Activated CD8-positive, alpha-beta memory T cell treated with anti-CD3 and anti-CD28 coated beads for 36 hours (primary cell): ENCODE measurements at regions not wholly inside any gene's neighbourhood (a gene's known extent, or its start where the extent isn't known, plus 50 kb on each side); places are given as distances from the start of the nearest gene placed in this dataset.

Source experiments
- CTCF ChIA-PET: fragments of 350-600 bp; sonication (Branson Sonifier 250); formaldehyde crosslinking; loops from one replicate; lab custom pipeline; 2021; ENCODE audit warnings: antibody characterized with exemption; lab: Charles Lee
- POLR2A ChIA-PET: fragments of 350-600 bp; sonication (Branson Sonifier 250); formaldehyde crosslinking; loops from one replicate; lab custom pipeline; 2021; ENCODE audit warnings: antibody characterized with exemption; lab: Charles Lee

DNA sequence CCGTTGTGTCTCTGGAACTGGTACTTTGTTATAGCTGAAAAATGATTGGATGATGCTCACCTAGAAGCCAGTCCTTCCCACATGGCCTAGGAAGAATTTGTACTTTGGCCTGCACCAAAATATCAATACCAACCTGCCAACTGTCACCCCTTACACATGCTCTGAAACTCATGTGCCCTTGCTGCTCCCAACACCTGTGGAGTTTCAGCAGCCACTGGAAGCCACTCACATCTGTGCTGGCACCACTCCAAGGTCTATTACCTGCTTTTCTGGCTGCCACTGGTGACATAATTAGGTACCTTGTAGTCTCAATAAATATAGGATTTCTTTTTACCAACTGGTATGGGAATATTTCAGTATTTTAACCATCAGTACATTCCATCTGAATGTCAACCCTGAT is 363.6 kb downstream of the SH3GL2 start:
- ChIA-PET CTCF (no interaction called here), POLR2A (no interaction called here)

GRCh38 chr9:17955409-17955808 is 376.5 kb downstream of the SH3GL2 start:
- CTCF ChIA-PET, result no interaction called here
- POLR2A ChIA-PET, result no interaction called here

GRCh38 chr9:17958363-17958762 is 379.5 kb downstream of the SH3GL2 start:
- ChIA-PET CTCF (no interaction called here), POLR2A (no interaction called here)

GRCh38 chr9:17962747-17963146 is 383.9 kb downstream of the SH3GL2 start:
- POLR2A ChIA-PET, result no interaction called here
- CTCF ChIA-PET, result no interaction called here

DNA sequence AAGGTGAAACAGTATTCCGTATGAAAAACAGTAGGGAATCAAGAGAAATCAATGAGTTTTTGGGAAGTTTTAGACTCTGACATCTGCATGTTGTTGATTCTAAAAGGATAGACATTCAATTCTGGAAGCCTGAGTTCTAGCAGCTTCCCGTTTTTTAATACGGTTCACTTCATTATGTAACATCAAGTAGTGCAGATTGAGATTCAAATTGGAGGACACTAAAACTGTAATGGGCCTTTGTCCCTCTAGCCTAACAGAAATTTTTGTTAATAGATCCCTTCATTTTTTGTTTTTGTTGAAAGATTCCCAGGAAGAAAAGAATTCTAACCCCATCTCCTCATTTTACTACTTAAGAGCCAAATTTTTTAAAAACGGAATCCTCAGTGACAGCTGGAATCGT is 384.6 kb downstream of the SH3GL2 start:
- ChIA-PET CTCF (no interaction called here), POLR2A (no interaction called here)

DNA sequence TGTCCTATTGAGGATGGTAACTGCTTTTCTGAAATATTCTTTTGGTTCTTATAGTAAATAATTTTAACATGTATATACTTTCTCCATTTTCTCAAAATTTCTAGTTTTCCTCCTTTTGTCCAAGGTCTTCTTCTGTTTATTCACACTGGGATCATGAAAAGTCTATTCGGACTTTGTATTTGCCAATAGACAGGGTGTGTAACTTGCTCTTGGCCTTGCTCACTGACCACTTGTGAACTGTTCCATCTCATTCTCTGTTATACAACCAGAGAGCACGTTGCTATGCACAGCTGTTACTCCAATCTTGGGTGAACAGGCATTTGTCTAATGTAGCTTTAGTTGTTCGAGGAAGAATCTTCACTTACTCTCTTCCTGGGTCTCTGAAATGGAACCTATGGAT is 388.9 kb downstream of the SH3GL2 start:
- ChIA-PET CTCF (no interaction called here), POLR2A (no interaction called here)

DNA sequence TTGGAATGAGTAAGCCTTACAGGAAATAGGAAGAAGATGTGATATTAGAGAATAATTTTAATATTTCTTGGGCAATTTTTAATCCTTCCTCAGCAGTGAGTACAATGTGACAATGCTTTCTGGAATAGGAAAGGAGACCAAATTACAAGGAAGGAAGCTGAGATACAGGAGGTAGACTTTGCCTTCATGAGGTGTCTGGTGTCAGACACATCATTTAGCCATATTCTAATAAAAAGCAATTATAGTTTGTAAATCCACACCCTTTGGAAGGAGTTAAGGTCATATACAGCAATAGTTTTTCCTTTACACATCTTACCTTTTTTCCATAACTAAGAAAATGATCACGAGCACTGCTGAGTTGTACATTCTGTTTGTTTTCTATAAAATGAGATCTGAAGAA is 390.4 kb downstream of the SH3GL2 start:
- ChIA-PET POLR2A (no interaction called here), CTCF (no interaction called here)

DNA sequence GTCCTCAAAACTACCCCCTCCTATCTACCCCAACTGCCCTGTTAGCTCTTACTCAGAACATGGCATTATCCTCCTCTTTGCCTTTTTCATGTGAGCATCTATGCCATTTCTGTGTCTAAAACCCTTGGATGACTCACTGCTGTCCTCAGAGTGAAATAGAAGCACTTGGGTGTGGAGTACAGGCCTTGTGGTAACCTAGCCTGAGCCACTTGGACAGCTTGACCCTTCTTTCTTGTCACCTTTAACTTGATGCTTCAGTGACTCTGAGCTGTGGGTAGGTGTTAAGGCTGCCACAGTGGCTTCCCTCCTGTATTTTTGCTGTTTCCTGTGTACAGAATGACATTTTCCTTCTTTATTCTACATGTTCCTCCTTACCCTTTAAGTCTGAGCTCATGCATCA is 391.4 kb downstream of the SH3GL2 start:
- CTCF ChIA-PET, result no interaction called here
- POLR2A ChIA-PET, result no interaction called here

DNA sequence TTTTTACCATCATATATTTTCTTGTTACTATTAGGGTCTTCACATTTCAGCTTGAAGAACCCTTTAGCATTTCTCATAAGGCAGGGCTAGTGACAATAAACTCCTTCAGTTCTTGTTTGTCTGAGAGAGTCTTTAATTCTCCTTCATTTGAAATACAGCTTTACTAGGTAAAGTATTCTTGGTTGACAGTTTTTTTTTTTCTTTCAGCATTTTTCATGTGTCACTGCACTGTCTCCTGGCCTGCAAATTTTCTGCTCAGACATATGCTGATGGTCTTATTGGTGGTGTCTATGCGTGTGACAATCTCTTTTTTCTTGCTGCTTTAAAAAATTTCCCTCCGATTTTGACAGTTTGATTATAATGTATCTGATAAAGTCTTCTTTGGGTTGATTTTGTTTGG is 399.9 kb downstream of the SH3GL2 start:
- POLR2A ChIA-PET, result no interaction called here
- CTCF ChIA-PET, result no interaction called here

- CTCF ChIA-PET, result no interaction called here
- POLR2A ChIA-PET, result no interaction called here
Measured at GRCh38 chr9:17986595-17986994, 407.7 kb downstream of the SH3GL2 start.

DNA sequence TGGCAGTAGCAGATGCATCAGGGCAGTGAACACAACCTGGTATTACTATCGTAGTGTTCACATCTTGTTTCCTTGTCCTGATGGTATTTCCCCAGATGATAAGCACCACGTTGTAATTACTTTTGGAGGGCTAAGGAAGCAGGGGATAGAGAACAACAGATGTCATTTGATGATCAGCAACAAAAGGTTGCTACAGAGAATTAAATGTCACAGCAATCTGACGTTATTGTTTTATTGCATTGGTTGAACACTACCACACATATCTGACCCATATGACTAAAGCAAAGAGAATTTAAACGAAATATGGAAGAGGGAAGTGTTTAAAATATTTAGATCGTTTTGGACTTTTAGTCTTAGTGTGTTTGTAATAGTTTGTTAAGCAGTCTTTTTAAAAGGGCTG is 408.3 kb downstream of the SH3GL2 start:
- CTCF ChIA-PET, result no interaction called here
- POLR2A ChIA-PET, result no interaction called here

DNA sequence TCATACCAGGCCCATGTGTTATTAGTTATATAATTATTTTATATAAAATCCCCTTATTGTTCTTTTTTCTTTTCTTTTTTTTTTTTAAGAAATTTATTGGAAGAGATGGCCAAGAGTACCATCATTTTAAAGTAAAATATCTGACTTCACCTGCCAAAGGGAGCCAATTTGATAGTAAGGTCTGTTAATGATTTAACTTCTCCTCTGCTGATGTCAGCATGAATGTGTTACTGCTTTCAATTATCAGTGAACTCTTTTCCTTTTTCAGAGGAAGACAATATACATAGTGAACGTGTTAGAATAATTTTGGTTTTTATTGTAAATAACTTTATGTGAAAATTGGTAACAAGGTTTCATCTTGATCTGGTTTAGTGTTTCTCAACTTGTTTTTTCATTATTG is 409.6 kb downstream of the SH3GL2 start:
- ChIA-PET POLR2A (no interaction called here), CTCF (no interaction called here)

- POLR2A ChIA-PET, result no interaction called here
- CTCF ChIA-PET, result no interaction called here
Measured at GRCh38 chr9:17990602-17991001, 411.7 kb downstream of the SH3GL2 start.

DNA sequence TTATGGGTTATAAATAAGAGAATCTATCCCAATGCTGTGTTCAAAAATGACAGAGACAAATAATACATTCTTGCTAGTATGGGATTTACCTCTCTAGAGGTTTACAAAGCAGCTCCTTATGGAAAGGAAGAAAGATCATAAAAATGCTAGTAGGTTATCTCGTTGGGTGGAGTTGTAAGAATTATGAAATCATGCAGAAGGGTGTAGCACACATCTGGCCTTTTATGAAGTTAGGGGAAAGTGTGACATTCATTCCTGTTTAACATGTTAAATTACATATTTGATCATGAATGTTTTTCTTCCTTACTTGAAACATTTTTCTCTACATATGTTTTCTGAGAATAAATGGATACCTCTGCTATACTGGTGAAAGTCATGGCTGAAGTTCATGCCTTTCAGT is 414.2 kb downstream of the SH3GL2 start:
- ChIA-PET CTCF (no interaction called here), POLR2A (no interaction called here)

DNA sequence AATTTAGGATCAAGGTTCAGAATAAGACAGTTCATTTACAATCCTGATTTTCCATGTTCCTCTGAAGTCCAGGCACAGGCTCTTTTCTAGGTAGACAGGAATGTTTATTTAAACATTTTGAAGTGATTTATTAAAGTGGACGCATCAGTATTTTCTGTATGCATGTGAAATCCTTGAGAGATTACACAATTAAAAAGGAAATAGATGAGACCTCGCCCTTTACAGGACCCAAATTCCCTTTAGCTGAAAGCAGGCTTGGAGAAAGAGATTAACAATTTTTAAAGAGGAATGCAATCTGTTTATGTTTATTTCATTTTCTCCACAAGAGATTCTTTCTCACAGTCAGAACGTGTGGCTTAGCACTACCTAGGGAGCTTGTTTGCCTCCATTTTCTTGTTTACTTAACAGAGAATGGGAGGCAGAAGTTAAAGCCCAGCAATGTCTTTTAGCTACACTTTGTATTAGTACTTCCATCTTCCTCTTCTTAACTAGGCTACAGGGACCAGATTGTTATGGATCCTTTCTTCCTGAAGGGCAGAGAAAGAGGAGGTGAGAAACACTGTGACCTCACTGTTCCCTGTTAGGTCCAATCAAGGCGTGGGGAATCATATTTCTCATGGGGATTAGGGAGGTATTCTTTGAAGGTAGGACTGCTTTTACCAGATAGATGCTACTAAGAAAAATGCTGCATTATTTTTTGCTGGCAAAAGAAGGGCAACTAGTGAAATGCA is 416.0 kb downstream of the SH3GL2 start:
- CTCF ChIA-PET, result no interaction called here
- POLR2A ChIA-PET, result no interaction called here

GRCh38 chr9:17996728-17997127 is 417.9 kb downstream of the SH3GL2 start:
- ChIA-PET CTCF (no interaction called here), POLR2A (no interaction called here)

GRCh38 chr9:18002718-18003438 is 424.0 kb downstream of the SH3GL2 start:
- CTCF ChIA-PET, result no interaction called here
- POLR2A ChIA-PET, result no interaction called here

- CTCF ChIA-PET, result no interaction called here
- POLR2A ChIA-PET, result no interaction called here
Measured at GRCh38 chr9:18006591-18006990, 427.7 kb downstream of the SH3GL2 start.

- POLR2A ChIA-PET, result no interaction called here
- CTCF ChIA-PET, result no interaction called here
Measured at GRCh38 chr9:18007621-18008020, 428.8 kb downstream of the SH3GL2 start.

DNA sequence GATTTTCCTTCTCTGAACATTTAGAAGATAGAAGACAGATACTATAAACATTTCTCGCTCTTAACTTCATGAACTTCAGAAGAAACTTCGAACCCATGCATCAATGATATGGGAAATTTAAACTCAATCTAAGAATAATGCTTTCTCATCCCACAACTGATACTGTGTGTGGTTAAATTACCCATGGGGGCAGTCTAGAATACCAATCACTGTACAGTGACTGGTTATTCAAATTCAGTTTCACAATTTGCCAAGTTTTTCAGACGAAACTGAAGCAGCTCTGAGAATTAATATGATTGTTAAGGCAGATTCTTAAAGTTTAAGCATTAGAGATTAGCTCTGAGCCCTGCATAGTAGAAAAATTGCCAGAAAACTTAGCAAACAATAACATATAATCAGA is 431.0 kb downstream of the SH3GL2 start:
- ChIA-PET POLR2A (no interaction called here), CTCF (no interaction called here)

DNA sequence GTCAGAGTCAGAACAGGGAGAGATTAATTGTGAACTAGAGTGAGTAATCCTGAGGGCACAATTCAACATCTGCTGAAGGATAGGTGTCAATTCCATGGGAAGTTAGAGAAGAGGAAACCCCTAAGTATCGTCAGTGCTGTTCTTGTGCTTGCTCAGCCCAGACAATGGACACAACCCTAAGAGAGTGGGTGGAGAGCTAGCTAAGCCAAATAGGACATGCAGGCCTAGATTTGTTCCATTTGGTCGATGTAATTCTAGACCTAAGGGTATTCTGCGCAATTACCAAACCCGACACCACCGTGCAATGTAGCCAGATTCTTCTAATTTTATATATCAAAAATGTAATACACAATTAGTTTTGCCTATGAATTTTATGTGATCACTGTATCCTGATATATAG is 431.6 kb downstream of the SH3GL2 start:
- ChIA-PET POLR2A (no interaction called here), CTCF (no interaction called here)

GRCh38 chr9:18012170-18012569 is 433.3 kb downstream of the SH3GL2 start:
- ChIA-PET POLR2A (no interaction called here), CTCF (no interaction called here)
